DOHH2 (cell line): ENCODE measurements at regions not wholly inside any gene's neighbourhood (a gene's known extent, or its start where the extent isn't known, plus 50 kb on each side); places are given as distances from the start of the nearest gene placed in this dataset.

Experiments used
- EZH2phosphoT487 ChIP-seq: fragments of 200-600 bp; sonication (generic); IDR thresholded peaks from 2 replicates; pipeline ENCODE4 v1.6.1; 2017; ENCODE audit warnings: borderline replicate concordance, mild to moderate bottlenecking, antibody characterized with exemption, low read length, moderate library complexity, mixed read lengths
- TF ChIP-seq, protein P1 (sequence below): fragments of 200-600 bp; sonication (generic); IDR thresholded peaks from one replicate; pipeline ENCODE4 v1.5.1; 2014; ENCODE audit warnings: antibody characterized with exemption, mild to moderate bottlenecking, low read depth, low read length; ENCODE audit not compliant: poor library complexity, severe bottlenecking

DNA sequence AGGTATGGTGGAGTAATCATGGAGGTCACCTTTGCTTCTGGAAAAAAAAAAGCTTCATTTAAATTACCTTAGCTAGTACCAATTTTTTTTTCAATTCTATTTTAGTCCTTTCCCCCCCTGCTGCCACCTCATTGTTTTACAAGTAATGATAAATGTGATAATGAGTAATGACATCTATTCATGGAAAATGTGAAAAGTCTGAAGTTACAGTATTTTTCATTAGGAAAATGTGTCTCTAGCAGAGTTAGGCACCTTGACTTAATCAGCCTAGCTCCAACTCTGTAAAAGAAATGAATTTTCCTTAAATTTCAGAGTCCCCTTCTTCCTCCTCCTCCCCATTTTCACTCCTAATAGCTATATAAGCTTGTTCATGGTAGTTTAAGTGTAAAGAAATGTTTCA, 204.9 kb upstream of the USP25 start:
- TF ChIP-seq, protein P1, sequence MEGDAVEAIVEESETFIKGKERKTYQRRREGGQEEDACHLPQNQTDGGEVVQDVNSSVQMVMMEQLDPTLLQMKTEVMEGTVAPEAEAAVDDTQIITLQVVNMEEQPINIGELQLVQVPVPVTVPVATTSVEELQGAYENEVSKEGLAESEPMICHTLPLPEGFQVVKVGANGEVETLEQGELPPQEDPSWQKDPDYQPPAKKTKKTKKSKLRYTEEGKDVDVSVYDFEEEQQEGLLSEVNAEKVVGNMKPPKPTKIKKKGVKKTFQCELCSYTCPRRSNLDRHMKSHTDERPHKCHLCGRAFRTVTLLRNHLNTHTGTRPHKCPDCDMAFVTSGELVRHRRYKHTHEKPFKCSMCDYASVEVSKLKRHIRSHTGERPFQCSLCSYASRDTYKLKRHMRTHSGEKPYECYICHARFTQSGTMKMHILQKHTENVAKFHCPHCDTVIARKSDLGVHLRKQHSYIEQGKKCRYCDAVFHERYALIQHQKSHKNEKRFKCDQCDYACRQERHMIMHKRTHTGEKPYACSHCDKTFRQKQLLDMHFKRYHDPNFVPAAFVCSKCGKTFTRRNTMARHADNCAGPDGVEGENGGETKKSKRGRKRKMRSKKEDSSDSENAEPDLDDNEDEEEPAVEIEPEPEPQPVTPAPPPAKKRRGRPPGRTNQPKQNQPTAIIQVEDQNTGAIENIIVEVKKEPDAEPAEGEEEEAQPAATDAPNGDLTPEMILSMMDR = no peak
- no peak for TF ChIP-seq EZH2phosphoT487
